Stimulated activated CD8-positive, alpha-beta memory T cell treated with anti-CD3 and anti-CD28 coated beads, Interleukin-4, amount 100 ng/mL, for 1 hour (primary cell): ENCODE measurements at regions not wholly inside any gene's neighbourhood (a gene's known extent, or its start where the extent isn't known, plus 50 kb on each side); places are given as distances from the start of the nearest gene placed in this dataset.
"Not testable (repeated sequence)": the region's sequence is repeated elsewhere in the genome, so short reads cannot be mapped to it uniquely, and the experiment has no call there.

ENCODE experiments used
- DNase-seq, 2 donors: peaks; one replicate each; pipeline ENCODE4 v3.0.0-alpha.2; 2020; ENCODE audit warnings: low read depth in 2 of 2, low spot score in 1 of 2

GRCh38 chr2:129467012-129467779 lies 512.3 kb upstream of the RAB6C start:
- DNase-seq, result no peak

- no peak for DNase-seq
Observed at GRCh38 chr2:129467941-129468340, 511.5 kb upstream of the RAB6C start.

- DNase-seq, result no peak
Observed at GRCh38 chr2:129468879-129469278, 510.6 kb upstream of the RAB6C start.

- no peak for DNase-seq
Observed at GRCh38 chr2:129469389-129469788, 510.1 kb upstream of the RAB6C start.

GRCh38 chr2:129469871-129470270 lies 509.6 kb upstream of the RAB6C start:
- no peak for DNase-seq

GRCh38 chr2:129478902-129479517 lies 500.5 kb upstream of the RAB6C start:
- DNase-seq, result no peak

GRCh38 chr2:129479892-129480291 lies 499.6 kb upstream of the RAB6C start:
- DNase-seq, result no peak

GRCh38 chr2:129480790-129481189 lies 498.7 kb upstream of the RAB6C start:
- no peak for DNase-seq

GRCh38 chr2:129481306-129482219 lies 497.9 kb upstream of the RAB6C start:
- DNase-seq, result no peak

GRCh38 chr2:129482626-129483025 lies 496.8 kb upstream of the RAB6C start:
- no peak for DNase-seq

GRCh38 chr2:129483366-129483765 lies 496.1 kb upstream of the RAB6C start:
- no peak for DNase-seq

GRCh38 chr2:129484999-129485897 lies 494.2 kb upstream of the RAB6C start:
- DNase-seq, result no peak

- DNase-seq, result no peak
Observed at GRCh38 chr2:129488376-129488775, 491.1 kb upstream of the RAB6C start.

GRCh38 chr2:129490641-129491040 lies 488.8 kb upstream of the RAB6C start:
- no peak for DNase-seq

- no peak for DNase-seq
Observed at GRCh38 chr2:129491308-129491707, 488.2 kb upstream of the RAB6C start.

GRCh38 chr2:129492548-129492947 lies 486.9 kb upstream of the RAB6C start:
- no peak for DNase-seq

GRCh38 chr2:129499747-129500146 lies 479.7 kb upstream of the RAB6C start:
- no peak for DNase-seq

- DNase-seq, result no peak
Observed at GRCh38 chr2:129502781-129503180, 476.7 kb upstream of the RAB6C start.

GRCh38 chr2:129504646-129505045 lies 474.8 kb upstream of the RAB6C start:
- DNase-seq, result no peak

- no peak for DNase-seq
Observed at GRCh38 chr2:129518937-129519336, 460.5 kb upstream of the RAB6C start.

GRCh38 chr2:129532158-129532557 lies 447.3 kb upstream of the RAB6C start:
- not testable (repeated sequence) for DNase-seq
